H1 (cell line): ENCODE measurements at regions not wholly inside any gene's neighbourhood (a gene's known extent, or its start where the extent isn't known, plus 50 kb on each side); places are given as distances from the start of the nearest gene placed in this dataset.

Experiments used
- CTCF ChIA-PET: fragments of 300-600 bp; sonication (Branson Sonifier 250); formaldehyde crosslinking; loops from one replicate; lab custom pipeline; 2021; ENCODE audit not compliant: partially characterized antibody; lab: Charles Lee
- POLR2A ChIA-PET: fragments of 300-600 bp; sonication (Branson Sonifier 250); formaldehyde crosslinking; loops from one replicate; lab custom pipeline; 2021; ENCODE audit warnings: inconsistent platforms; ENCODE audit not compliant: partially characterized antibody; lab: Charles Lee
- DNase-seq, 2 experiments: peaks; one replicate each; pipeline versions ENCODE4 v3.0.0 to v3.0.0-alpha.2; 2010 to 2022; ENCODE audit warnings: low spot score in 2 of 2, low read depth in 1 of 2, mixed read lengths in 1 of 2
- FAIRE-seq: peaks from 2 replicates; lab custom pipeline; 2011; peaks lifted over from hg19 to GRCh38; lab: Jason Lieb, UNC
- H2AFZ ChIP-seq: 2 replicates; pipeline ENCODE4 v1.8.1; 2012; ENCODE audit warnings: low read length, inconsistent platforms
- H2AK5ac ChIP-seq: 2 replicates; pipeline ENCODE4 v1.6.1; 2013; ENCODE audit warnings: low read depth, low read length
- H2BK120ac ChIP-seq: replicated peaks from 2 replicates; pipeline ENCODE3; 2013; ENCODE audit warnings: low read depth, low read length, inconsistent platforms
- H2BK12ac ChIP-seq: 2 replicates; pipeline ENCODE4 v1.6.1; 2013; ENCODE audit warnings: low read depth, low read length
- H2BK15ac ChIP-seq: 2 replicates; pipeline ENCODE4 v1.6.1; 2013; ENCODE audit warnings: low read length
- H2BK20ac ChIP-seq: 2 replicates; pipeline ENCODE4 v1.6.1; 2013; ENCODE audit warnings: low read length
- H2BK5ac ChIP-seq: 2 replicates; pipeline ENCODE4 v1.6.1; 2013; ENCODE audit warnings: low read depth, low read length
- H3K14ac ChIP-seq: 2 replicates; pipeline ENCODE4 v1.6.1; 2013; ENCODE audit warnings: inconsistent platforms; ENCODE audit not compliant: insufficient read length
- H3K18ac ChIP-seq: 2 replicates; pipeline ENCODE4 v1.6.1; 2013; ENCODE audit warnings: low read length; ENCODE audit errors: extremely low read depth
- H3K23ac ChIP-seq: 2 replicates; pipeline ENCODE4 v1.6.1; 2013; ENCODE audit warnings: inconsistent platforms; ENCODE audit not compliant: insufficient read length
- H3K23me2 ChIP-seq: 2 replicates; pipeline ENCODE4 v1.6.1; 2013; ENCODE audit warnings: low read depth, low read length
- H3K27ac ChIP-seq: 2 replicates; pipeline ENCODE4 v1.6.1; 2011; ENCODE audit warnings: low read depth, low read length, inconsistent platforms
- H3K27me3 ChIP-seq, 4 experiments: replicated peaks in 1 of 4; 1 replicate in 1 of 4; 2 replicates in 3 of 4; pipeline versions ENCODE4 v1.6.1 to v1.8.1; 2011 to 2013; ENCODE audit warnings: low read length in 3 of 4, mild to moderate bottlenecking in 3 of 4, inconsistent platforms in 2 of 4, mixed read lengths in 2 of 4, moderate library complexity in 1 of 4; ENCODE audit not compliant: control insufficient read depth in 3 of 4, insufficient read depth in 3 of 4; ENCODE audit errors: extremely low read depth in 1 of 4
- H3K36me3 ChIP-seq, 4 experiments: 2 replicates each; pipeline versions ENCODE4 v1.6.1 to v1.8.1; 2011 to 2013; ENCODE audit warnings: mild to moderate bottlenecking in 4 of 4, low read length in 3 of 4, moderate library complexity in 2 of 4, control low read depth in 1 of 4, inconsistent platforms in 1 of 4; ENCODE audit not compliant: insufficient read depth in 4 of 4, control insufficient read depth in 2 of 4
- H3K4ac ChIP-seq: replicated peaks from 2 replicates; pipeline ENCODE3; 2013; ENCODE audit warnings: low read length, low read depth, mixed read lengths, inconsistent platforms; ENCODE audit not compliant: insufficient read length
- H3K4me1 ChIP-seq, 4 experiments: replicated peaks in 1 of 4; 1 replicate in 1 of 4; 2 replicates in 3 of 4; pipeline versions ENCODE4 v1.6.1 to v1.8.1; 2011 to 2013; ENCODE audit warnings: low read length in 3 of 4, inconsistent platforms in 2 of 4, mixed read lengths in 1 of 4; ENCODE audit not compliant: insufficient read depth in 4 of 4, control insufficient read depth in 3 of 4
- H3K4me2 ChIP-seq, 2 experiments: 2 replicates each; pipeline versions ENCODE4 v1.6.1 to v1.8.1; 2011 to 2013; ENCODE audit warnings: low read depth in 2 of 2, low read length in 2 of 2, control low read depth in 1 of 2, inconsistent platforms in 1 of 2, mild to moderate bottlenecking in 1 of 2; ENCODE audit not compliant: insufficient read depth in 1 of 2
- H3K4me3 ChIP-seq, 4 experiments: fragments of 200-600, 300-600 bp in 1 of 4; sonication (generic), shearing (Covaris generic), sonication (Bioruptor Twin) in 1 of 4; 2 replicates each; pipeline versions ENCODE4 v1.5.1 to v1.8.1; 2011 to 2016; ENCODE audit warnings: low read length in 4 of 4, low read depth in 3 of 4, control low read depth in 2 of 4, inconsistent platforms in 2 of 4, mild to moderate bottlenecking in 2 of 4, mixed read lengths in 1 of 4, moderate library complexity in 1 of 4; ENCODE audit not compliant: insufficient read depth in 2 of 4; ENCODE audit errors: extremely low read depth in 1 of 4
- H3K56ac ChIP-seq: replicated peaks from 2 replicates; pipeline ENCODE3; 2013; ENCODE audit warnings: low read depth, mild to moderate bottlenecking, mixed read lengths, low read length, inconsistent platforms; ENCODE audit not compliant: insufficient read length
- H3K79me1 ChIP-seq: 2 replicates; pipeline ENCODE4 v1.6.1; 2013; ENCODE audit warnings: low read depth, low read length, control low read depth
- H3K79me2 ChIP-seq, 2 experiments: 2 replicates each; pipeline versions ENCODE4 v1.6.1 to v1.8.1; 2012 to 2013; ENCODE audit warnings: low read length in 2 of 2, mild to moderate bottlenecking in 2 of 2, inconsistent platforms in 1 of 2; ENCODE audit not compliant: insufficient read depth in 2 of 2, control insufficient read depth in 1 of 2
- H3K9ac ChIP-seq, 4 experiments: replicated peaks in 1 of 4; 1 replicate in 1 of 4; 2 replicates in 3 of 4; pipeline versions ENCODE4 v1.6.1 to v1.8.1; 2011 to 2013; ENCODE audit warnings: low read depth in 3 of 4, low read length in 3 of 4, control low read depth in 2 of 4, mild to moderate bottlenecking in 2 of 4, moderate library complexity in 2 of 4, inconsistent platforms in 1 of 4; ENCODE audit errors: extremely low read depth in 1 of 4
- H3K9me3 ChIP-seq, 2 experiments: 2 replicates each; pipeline versions ENCODE4 v1.6.1 to v1.8.1; 2012 to 2013; ENCODE audit warnings: mild to moderate bottlenecking in 2 of 2, moderate library complexity in 2 of 2, control low read depth in 1 of 2, inconsistent platforms in 1 of 2, low read depth in 1 of 2, low read length in 1 of 2, mixed read lengths in 1 of 2; ENCODE audit not compliant: insufficient read depth in 2 of 2
- H4K20me1 ChIP-seq, 2 experiments: replicated peaks in 1 of 2; 2 replicates each; pipeline versions ENCODE3 to v1.8.1; 2011 to 2013; ENCODE audit warnings: inconsistent platforms in 2 of 2, low read length in 2 of 2, mild to moderate bottlenecking in 1 of 2; ENCODE audit not compliant: insufficient read depth in 2 of 2, control insufficient read depth in 1 of 2
- H4K5ac ChIP-seq: 2 replicates; pipeline ENCODE4 v1.6.1; 2013; ENCODE audit warnings: low read length, low read depth, mixed read lengths, inconsistent platforms; ENCODE audit not compliant: insufficient read length
- H4K8ac ChIP-seq: 2 replicates; pipeline ENCODE4 v1.8.0; 2013; ENCODE audit warnings: mild to moderate bottlenecking, moderate library complexity, low read length, inconsistent platforms; ENCODE audit not compliant: insufficient read depth; ENCODE audit errors: extremely low read depth
- H4K91ac ChIP-seq: replicated peaks from 2 replicates; pipeline ENCODE3; 2013; ENCODE audit warnings: low read length, mixed read lengths, inconsistent platforms; ENCODE audit not compliant: insufficient read length
- BCL11A ChIP-seq, 2 experiments: IDR thresholded peaks; one replicate each; pipeline ENCODE4 v1.6.1; 2011; ENCODE audit warnings: low read depth in 2 of 2, low read length in 2 of 2, mild to moderate bottlenecking in 2 of 2
- TEAD4 ChIP-seq: IDR thresholded peaks from 2 replicates; pipeline ENCODE4 v1.6.1; 2012; ENCODE audit warnings: low read depth, low read length, inconsistent platforms, mixed read lengths
- WGBS, 2 experiments: shearing (Covaris generic) in 1 of 2; methylation state at CpG; one replicate each; pipeline versions ENCODE4 v1.1.6 to v1.1.7; 2013 to 2015; ENCODE audit warnings: low lambda C conversion rate in 2 of 2, mixed read lengths in 2 of 2, inconsistent platforms in 1 of 2, low coverage in 1 of 2, missing lambda C conversion rate in 1 of 2; ENCODE audit not compliant: insufficient replicate concordance in 2 of 2, insufficient coverage in 1 of 2, insufficient read length in 1 of 2; ENCODE audit errors: extremely low coverage in 1 of 2, missing lambda C conversion rate in 1 of 2; 5-methylcytosine and 5-hydroxymethylcytosine counted together

DNA sequence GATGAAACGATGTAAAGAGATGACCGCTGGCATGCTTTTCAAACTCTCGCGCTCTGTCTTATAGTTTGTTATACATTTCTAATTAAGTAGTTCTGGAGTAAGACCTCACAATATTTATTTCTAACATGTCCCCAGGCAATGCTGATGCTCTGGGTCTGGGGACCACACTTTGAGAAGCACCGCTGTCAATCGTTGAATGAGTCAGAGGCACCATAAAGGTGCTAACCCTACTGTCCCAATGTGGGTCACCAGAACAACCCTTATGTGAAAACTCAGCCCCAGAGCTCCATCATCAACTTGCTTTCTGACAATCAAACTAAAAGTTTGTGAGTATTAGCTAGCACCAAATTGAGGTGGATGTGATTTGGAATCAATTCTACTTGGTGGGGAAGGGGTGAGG lies 284.1 kb upstream of the PRKCQ start:
- Histone ChIP-seq H3K36me3 (no peaks in the 10 kb centered on the region), H4K8ac (no peak overlapping the region), H3K23ac (no peak overlapping the region), H3K14ac (no peak overlapping the region), H2AFZ (no peak overlapping the region), H2BK5ac (no peak overlapping the region), H4K20me1 (no peaks in the 10 kb centered on the region), H4K91ac (no peak overlapping the region), H3K9ac (no peak overlapping the region), H2BK20ac (no peak overlapping the region), H3K56ac (no peak overlapping the region), H3K79me1 (no peaks in the 10 kb centered on the region), H3K79me2 (no peaks in the 10 kb centered on the region), H2BK120ac (no peak overlapping the region), H3K18ac (no peak overlapping the region), H3K4ac (no peak overlapping the region), H2AK5ac (no peak overlapping the region), H3K4me3 (no peak overlapping the region), H3K27me3 (no peaks in the 10 kb centered on the region), H2BK12ac (no peak overlapping the region), H3K27ac (no peak overlapping the region), H3K4me1 (no peaks in the 10 kb centered on the region), H4K5ac (no peak overlapping the region), H3K23me2 (no peaks in the 10 kb centered on the region; the same call in 1 of the 2 replicates), H2BK15ac (no peak overlapping the region), H3K9me3 (no peaks in the 10 kb centered on the region), H3K4me2 (no peak overlapping the region)
- POLR2A ChIA-PET, result no interaction called here
- CTCF ChIA-PET, result no interaction called here
- DNase-seq (no peak), FAIRE-seq (no peak)
- TF ChIP-seq TEAD4 (no peak), BCL11A (IDR thresholded peaks at IDR 0.05; ENCODE audit: low read depth in 2 of 2, low read length in 2 of 2) (no peak)
- WGBS, 2 experiments, result 92% methylated on average over 6 of the region's 6 CpGs; no CpG with 5 or more reads in 1 of the 2 experiments
